Transverse colon (tissue), 4 donors: ENCODE measurements at regions not wholly inside any gene's neighbourhood (a gene's known extent, or its start where the extent isn't known, plus 50 kb on each side); places are given as distances from the start of the nearest gene placed in this dataset.

Experiments
- DNase-seq: peaks from one replicate; pipeline ENCODE4 v3.0.0-alpha.2; 2019
- H3K27ac ChIP-seq, 4 donors: fragments of 200-600 bp; sonication (generic); 2 replicates each; pipeline ENCODE4 v1.5.1; 2016 to 2018; ENCODE audit warnings: inconsistent platforms in 4 of 4
- H3K27me3 ChIP-seq: fragments of 200-600 bp; sonication (generic); 2 replicates; pipeline ENCODE4 v1.5.1; 2017; ENCODE audit warnings: inconsistent platforms
- H3K36me3 ChIP-seq, 4 donors: fragments of 200-600 bp; sonication (generic); 2 replicates each; pipeline ENCODE4 v1.5.1; 2017 to 2019; ENCODE audit warnings: inconsistent platforms in 4 of 4
- H3K4me1 ChIP-seq, 4 donors: fragments of 200-600 bp; sonication (generic); 2 replicates each; pipeline ENCODE4 v1.5.1; 2017 to 2020; ENCODE audit warnings: inconsistent platforms in 4 of 4
- H3K4me3 ChIP-seq, 4 donors: fragments of 200-600 bp; sonication (generic); 1 replicate in 1 of 4; 2 replicates in 3 of 4; pipeline versions ENCODE4 v1.5.1 to v1.6.1; 2017 to 2019; ENCODE audit warnings: inconsistent platforms in 4 of 4
- H3K9me3 ChIP-seq, 2 donors: fragments of 200-600 bp; sonication (generic); 2 replicates each; pipeline ENCODE4 v1.5.1; 2017 to 2019; ENCODE audit warnings: inconsistent platforms in 2 of 2
- EP300 ChIP-seq: sonication (generic); formaldehyde crosslinking; IDR thresholded peaks from one replicate; pipeline ENCODE4 v1.6.1; 2017; ENCODE audit warnings: antibody characterized with exemption, low read depth
- POLR2A ChIP-seq: fragments of 450-650 bp; IDR thresholded peaks from one replicate; pipeline ENCODE4 v1.6.1; 2016; ENCODE audit warnings: antibody characterized with exemption, mild to moderate bottlenecking, moderate library complexity
- POLR2AphosphoS5 ChIP-seq, 3 donors: sonication (generic); formaldehyde crosslinking; IDR thresholded peaks; one replicate each; pipeline ENCODE4 v1.6.1; 2016; ENCODE audit warnings: antibody characterized with exemption in 3 of 3
- WGBS, 2 donors: methylation state at CpG; one replicate each; pipeline ENCODE4 v1.1.5; 2018; ENCODE audit warnings: low coverage in 1 of 2; 5-methylcytosine and 5-hydroxymethylcytosine counted together
- in situ Hi-C, 4 donors: fragments of 200-750 bp; cut with MboI; loops; one replicate each; pipeline versions ENCODE4 v1.15.0 to v1.15.1; 2017; ENCODE audit warnings: low sequenced_read_pairs in 3 of 4, low pct_ligation_motif_present in 1 of 4, low pct_unique_long_range_greater_than_20kb in 1 of 4
- intact Hi-C: fragments of 100-400 bp; cut with DNase I; formaldehyde crosslinking; loops from one replicate; pipeline ENCODE4 v1.15.1; 2023; ENCODE audit warnings: low total_unique reads
- TF ChIP-seq, protein P1 (sequence below), 5 experiments: fragments of 200-600 bp in 3 of 5; fragments of 450-650 bp in 2 of 5; sonication (generic) in 3 of 5; IDR thresholded peaks; 1 replicate in 2 of 5; 2 replicates in 3 of 5; pipeline ENCODE4 v1.5.1; 2016 to 2017; ENCODE audit warnings: antibody characterized with exemption in 5 of 5, inconsistent platforms in 3 of 5, mild to moderate bottlenecking in 2 of 5, moderate library complexity in 1 of 5

DNA sequence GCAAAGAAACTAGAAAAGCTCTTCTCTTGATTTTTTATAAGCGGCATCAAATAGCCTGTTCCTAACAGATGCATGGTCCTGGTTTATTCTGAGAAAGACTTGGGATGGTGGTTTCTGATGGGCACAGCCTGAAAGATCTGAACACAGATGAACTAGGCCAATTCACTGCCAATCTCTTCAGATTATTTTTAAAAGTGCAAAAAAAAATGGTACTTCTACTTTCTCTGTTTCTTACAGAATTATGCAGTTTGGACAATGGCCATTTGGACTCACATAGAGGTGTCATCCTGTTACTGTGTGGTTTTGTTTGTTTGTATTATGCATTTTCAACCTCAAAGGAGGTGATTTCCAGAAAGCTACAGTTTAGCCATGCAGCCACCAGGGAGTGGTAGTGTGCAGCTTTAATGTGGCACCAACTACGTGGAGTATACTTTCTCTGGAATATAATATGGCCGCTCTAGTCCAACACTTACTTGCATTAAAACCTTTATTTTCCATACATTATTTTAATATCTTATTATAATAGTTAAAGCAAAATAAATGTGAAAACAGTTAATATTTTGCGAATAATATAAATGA is 469.8 kb upstream of the KIRREL3 start:
- in situ Hi-C loops (no loop called here), intact Hi-C loops (no loop called here)
- TF ChIP-seq, protein P1, sequence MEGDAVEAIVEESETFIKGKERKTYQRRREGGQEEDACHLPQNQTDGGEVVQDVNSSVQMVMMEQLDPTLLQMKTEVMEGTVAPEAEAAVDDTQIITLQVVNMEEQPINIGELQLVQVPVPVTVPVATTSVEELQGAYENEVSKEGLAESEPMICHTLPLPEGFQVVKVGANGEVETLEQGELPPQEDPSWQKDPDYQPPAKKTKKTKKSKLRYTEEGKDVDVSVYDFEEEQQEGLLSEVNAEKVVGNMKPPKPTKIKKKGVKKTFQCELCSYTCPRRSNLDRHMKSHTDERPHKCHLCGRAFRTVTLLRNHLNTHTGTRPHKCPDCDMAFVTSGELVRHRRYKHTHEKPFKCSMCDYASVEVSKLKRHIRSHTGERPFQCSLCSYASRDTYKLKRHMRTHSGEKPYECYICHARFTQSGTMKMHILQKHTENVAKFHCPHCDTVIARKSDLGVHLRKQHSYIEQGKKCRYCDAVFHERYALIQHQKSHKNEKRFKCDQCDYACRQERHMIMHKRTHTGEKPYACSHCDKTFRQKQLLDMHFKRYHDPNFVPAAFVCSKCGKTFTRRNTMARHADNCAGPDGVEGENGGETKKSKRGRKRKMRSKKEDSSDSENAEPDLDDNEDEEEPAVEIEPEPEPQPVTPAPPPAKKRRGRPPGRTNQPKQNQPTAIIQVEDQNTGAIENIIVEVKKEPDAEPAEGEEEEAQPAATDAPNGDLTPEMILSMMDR (IDR thresholded peaks at IDR 0.05): peak in 3 of 5 experiments; percentile 28 to 42 (median 28)
- TF ChIP-seq EP300: no peak
- DNase-seq: peak; percentile 8
- Histone ChIP-seq H3K4me3 (no peak overlapping the region), H3K36me3 (no peaks in the 10 kb centered on the region), H3K9me3 (no peaks in the 10 kb centered on the region), H3K27me3 (no peaks in the 10 kb centered on the region), H3K27ac (no peak overlapping the region), H3K4me1 (no peaks in the 10 kb centered on the region)
- 67 to 78% methylated on average over 4 of the region's 4 CpGs for WGBS, 2 donors

- 85% methylated on average over 6 of the region's 6 CpGs; no CpG with 5 or more reads in 1 of the 2 donors for WGBS, 2 donors
- in situ Hi-C loops: no loop called here
Measured at GRCh38 chr11:127464325-127464724, 463.8 kb upstream of the KIRREL3 start.

DNA sequence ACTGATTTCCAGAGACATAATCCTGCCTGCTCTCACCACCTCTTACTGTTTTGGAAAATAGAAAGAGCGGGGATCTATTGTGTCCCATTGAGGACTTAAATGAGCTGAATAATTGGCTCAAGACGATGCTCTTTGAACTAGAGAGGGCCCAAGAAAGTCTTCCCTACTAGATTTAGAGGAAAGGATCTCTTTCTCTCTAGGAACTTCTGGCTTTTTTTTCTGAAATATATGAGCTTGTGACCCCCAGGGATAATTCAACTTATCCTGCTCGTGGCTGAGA is 461.4 kb upstream of the KIRREL3 start:
- 88 to 90% methylated on average over 2 to 3 of the region's 3 CpGs for WGBS, 2 donors
- TF ChIP-seq, protein P1 (IDR thresholded peaks at IDR 0.05): no peak
- no peaks in the 10 kb centered on the region for H3K36me3 ChIP-seq
- no peaks in the 10 kb centered on the region for H3K27me3 ChIP-seq
- no peaks in the 10 kb centered on the region for H3K9me3 ChIP-seq
- no peak overlapping the region for H3K27ac ChIP-seq
- in situ Hi-C loops (no loop called here), intact Hi-C loops (no loop called here)
- H3K4me3 ChIP-seq: no peak overlapping the region
- H3K4me1 ChIP-seq: no peaks in the 10 kb centered on the region
- no peak for DNase-seq

More at GRCh38 chr11:127464325-127464724, 463.8 kb upstream of the KIRREL3 start:
- no peaks in the 10 kb centered on the region for H3K27me3 ChIP-seq
- no peak overlapping the region for H3K4me3 ChIP-seq
- H3K4me1 ChIP-seq: no peaks in the 10 kb centered on the region
- no peak for DNase-seq
- TF ChIP-seq EP300: no peak
- TF ChIP-seq POLR2A: no peak
- H3K9me3 ChIP-seq: no peaks in the 10 kb centered on the region
- intact Hi-C loops: no loop called here
- H3K27ac ChIP-seq: no peak overlapping the region
- H3K36me3 ChIP-seq: no peaks in the 10 kb centered on the region

DNA sequence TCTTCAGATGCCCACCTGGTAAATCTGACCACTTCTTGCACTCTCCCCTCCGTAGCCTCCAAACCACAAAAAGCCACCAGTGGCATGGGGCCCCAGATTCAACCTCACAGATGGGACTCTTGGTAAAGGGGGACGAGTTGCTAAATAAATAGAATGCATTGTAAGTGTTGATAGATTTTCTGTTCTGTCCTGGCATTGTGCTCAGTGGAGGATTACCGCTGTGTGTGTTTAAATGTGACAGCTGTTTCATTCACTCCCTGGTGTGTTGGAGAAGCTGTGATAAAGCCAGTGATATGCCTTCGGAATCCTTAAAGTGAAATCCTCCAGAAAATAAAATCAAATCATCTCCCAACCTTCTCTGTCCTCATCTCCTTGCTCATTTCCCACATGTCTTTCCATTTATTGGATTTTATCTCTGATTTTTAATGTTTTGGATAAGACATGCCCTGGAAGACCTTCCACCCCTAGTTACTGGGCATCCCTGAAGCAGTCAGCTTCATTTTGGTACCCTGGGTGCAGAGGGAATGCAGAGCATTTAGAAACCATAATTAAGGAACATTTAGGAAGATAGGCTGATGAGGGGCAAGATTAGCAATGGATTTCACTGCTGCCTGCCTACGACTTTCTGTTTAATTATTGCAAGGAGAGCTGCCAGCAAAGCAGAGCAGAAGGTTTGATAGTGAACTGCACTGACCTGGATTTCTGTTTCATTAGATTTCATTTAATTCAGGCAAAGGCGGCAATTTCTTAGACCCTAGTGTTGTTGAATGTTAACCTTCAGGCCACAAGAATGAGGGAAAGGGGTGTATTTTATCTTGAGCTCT is 460.9 kb upstream of the KIRREL3 start:
- Histone ChIP-seq H3K27ac (no peak overlapping the region), H3K27me3 (no peaks in the 10 kb centered on the region), H3K36me3 (no peaks in the 10 kb centered on the region), H3K9me3 (no peaks in the 10 kb centered on the region), H3K4me1 (no peaks in the 10 kb centered on the region), H3K4me3 (no peak overlapping the region)
- in situ Hi-C loops: no loop called here
- 62 to 75% methylated on average over 3 to 6 of the region's 6 CpGs for WGBS, 2 donors
- no peak for TF ChIP-seq EP300
- TF ChIP-seq POLR2A: no peak
- TF ChIP-seq, protein P1 (IDR thresholded peaks at IDR 0.05): no peak
- no peak for TF ChIP-seq POLR2AphosphoS5 (IDR thresholded peaks at IDR 0.05)
- no peak for DNase-seq
- intact Hi-C loops: no loop called here

- Histone ChIP-seq H3K36me3 (no peaks in the 10 kb centered on the region), H3K4me1 (no peaks in the 10 kb centered on the region), H3K4me3 (no peak overlapping the region), H3K27me3 (no peaks in the 10 kb centered on the region), H3K27ac (no peak overlapping the region), H3K9me3 (no peaks in the 10 kb centered on the region)
- no peak for TF ChIP-seq EP300
- TF ChIP-seq, protein P1 (IDR thresholded peaks at IDR 0.05): no peak
- no peak for TF ChIP-seq POLR2AphosphoS5 (IDR thresholded peaks at IDR 0.05)
- TF ChIP-seq POLR2A: no peak
- in situ Hi-C loops: no loop called here
- 32 to 86% methylated on average over 1 to 2 of the region's 2 CpGs for WGBS, 2 donors
- intact Hi-C loops: no loop called here
- no peak for DNase-seq
Measured at GRCh38 chr11:127458561-127458960, 458.0 kb upstream of the KIRREL3 start.
